ENCODE measurements at regions not wholly inside any gene's neighbourhood (a gene's known extent, or its start where the extent isn't known, plus 50 kb on each side); places are given as distances from the start of the nearest gene placed in this dataset.

- Mint-ChIP-seq H3K36me3 (ENCODE audit: unreplicated experiment) (no peaks in the 10 kb centered on the region), H3K9me3 (ENCODE audit: unreplicated experiment) (no peaks in the 10 kb centered on the region), H3K4me3 (ENCODE audit: unreplicated experiment) (no peak overlapping the region), H3K4me1 (ENCODE audit: unreplicated experiment) (peaks cover 2% of the 10 kb centered on the region), H3K27me3 (ENCODE audit: unreplicated experiment) (no peaks in the 10 kb centered on the region), H3K27ac (ENCODE audit: unreplicated experiment) (no peak overlapping the region)
- TF ChIP-seq CTCF (IDR thresholded peaks at IDR 0.05) = no peak
- no peak for DNase-seq (ENCODE audit: extremely low spot score, unreplicated experiment)
These were observed 72.0 kb upstream of the SLC44A1 start for GRCh38 chr9:105172436-105172835.

GRCh38 chr9:105173306-105173705 lies 71.1 kb upstream of the SLC44A1 start:
- Mint-ChIP-seq H3K9me3 (ENCODE audit: unreplicated experiment) (no peaks in the 10 kb centered on the region), H3K36me3 (ENCODE audit: unreplicated experiment) (no peaks in the 10 kb centered on the region)

GRCh38 chr9:105173826-105174225 lies 70.6 kb upstream of the SLC44A1 start:
- no peaks in the 10 kb centered on the region for H3K36me3 Mint-ChIP-seq (ENCODE audit: unreplicated experiment)
- H3K27me3 Mint-ChIP-seq (ENCODE audit: unreplicated experiment) = no peaks in the 10 kb centered on the region
- TF ChIP-seq CTCF (IDR thresholded peaks at IDR 0.05) = no peak
- no peaks in the 10 kb centered on the region for H3K9me3 Mint-ChIP-seq (ENCODE audit: unreplicated experiment)
- DNase-seq (ENCODE audit: extremely low spot score, unreplicated experiment) = no peak
- no peak overlapping the region for H3K4me3 Mint-ChIP-seq (ENCODE audit: unreplicated experiment)
- peaks cover 2% of the 10 kb centered on the region for H3K4me1 Mint-ChIP-seq (ENCODE audit: unreplicated experiment)
- no peak overlapping the region for H3K27ac Mint-ChIP-seq (ENCODE audit: unreplicated experiment)

More at GRCh38 chr9:105173306-105173705, 71.1 kb upstream of the SLC44A1 start:
- no peak overlapping the region for H3K4me3 Mint-ChIP-seq (ENCODE audit: unreplicated experiment)
- no peak overlapping the region for H3K27ac Mint-ChIP-seq (ENCODE audit: unreplicated experiment)
- peaks cover 2% of the 10 kb centered on the region for H3K4me1 Mint-ChIP-seq (ENCODE audit: unreplicated experiment)
- no peaks in the 10 kb centered on the region for H3K27me3 Mint-ChIP-seq (ENCODE audit: unreplicated experiment)
- no peak for TF ChIP-seq CTCF (IDR thresholded peaks at IDR 0.05)
- DNase-seq (ENCODE audit: extremely low spot score, unreplicated experiment) = no peak

- no peak overlapping the region for H3K27ac Mint-ChIP-seq (ENCODE audit: unreplicated experiment)
- H3K4me1 Mint-ChIP-seq (ENCODE audit: unreplicated experiment) = peaks cover 2% of the 10 kb centered on the region
- no peak for DNase-seq (ENCODE audit: extremely low spot score, unreplicated experiment)
- TF ChIP-seq CTCF (IDR thresholded peaks at IDR 0.05) = no peak
- H3K27me3 Mint-ChIP-seq (ENCODE audit: unreplicated experiment) = no peaks in the 10 kb centered on the region
- H3K9me3 Mint-ChIP-seq (ENCODE audit: unreplicated experiment) = no peaks in the 10 kb centered on the region
- H3K36me3 Mint-ChIP-seq (ENCODE audit: unreplicated experiment) = no peaks in the 10 kb centered on the region
- H3K4me3 Mint-ChIP-seq (ENCODE audit: unreplicated experiment) = no peak overlapping the region
These were observed 68.3 kb upstream of the SLC44A1 start for GRCh38 chr9:105176194-105176593.

- Mint-ChIP-seq H3K27me3 (ENCODE audit: unreplicated experiment) (no peaks in the 10 kb centered on the region), H3K4me1 (ENCODE audit: unreplicated experiment) (no peaks in the 10 kb centered on the region), H3K9me3 (ENCODE audit: unreplicated experiment) (no peaks in the 10 kb centered on the region)
These were observed 66.4 kb upstream of the SLC44A1 start for GRCh38 chr9:105178076-105178475.

More at GRCh38 chr9:105178076-105178475, 66.4 kb upstream of the SLC44A1 start:
- H3K36me3 Mint-ChIP-seq (ENCODE audit: unreplicated experiment) = no peaks in the 10 kb centered on the region
- H3K4me3 Mint-ChIP-seq (ENCODE audit: unreplicated experiment) = no peak overlapping the region
- no peak for DNase-seq (ENCODE audit: extremely low spot score, unreplicated experiment)
- no peak overlapping the region for H3K27ac Mint-ChIP-seq (ENCODE audit: unreplicated experiment)
- TF ChIP-seq CTCF (IDR thresholded peaks at IDR 0.05) = no peak
